Karpas-422 (cell line): ENCODE measurements at regions not wholly inside any gene's neighbourhood (a gene's known extent, or its start where the extent isn't known, plus 50 kb on each side); places are given as distances from the start of the nearest gene placed in this dataset.

Experiments
- DNase-seq: peaks from one replicate; pipeline ENCODE4 v3.0.0-alpha.2; 2015
- H2AFZ ChIP-seq: fragments of 200-600 bp; sonication (generic); 2 replicates; pipeline ENCODE4 v1.6.1; 2014; ENCODE audit warnings: antibody characterized with exemption, low read length, mixed read lengths
- H3K27ac ChIP-seq: fragments of 200-600 bp; sonication (generic); 2 replicates; pipeline ENCODE4 v1.5.1; 2014; ENCODE audit warnings: mild to moderate bottlenecking, low read length, moderate library complexity
- H3K27me3 ChIP-seq: fragments of 200-600 bp; sonication (generic); 2 replicates; pipeline ENCODE4 v1.6.1; 2014; ENCODE audit warnings: low read length, mixed read lengths
- H3K36me3 ChIP-seq: fragments of 200-600 bp; sonication (generic); 2 replicates; pipeline ENCODE4 v1.6.1; 2014; ENCODE audit warnings: low read length, mixed read lengths; ENCODE audit not compliant: insufficient read depth
- H3K4me1 ChIP-seq: fragments of 200-600 bp; sonication (generic); 2 replicates; pipeline ENCODE4 v1.6.1; 2014; ENCODE audit warnings: mild to moderate bottlenecking, low read length, mixed read lengths
- H3K4me2 ChIP-seq: fragments of 200-600 bp; sonication (generic); 2 replicates; pipeline ENCODE4 v1.6.1; 2014; ENCODE audit warnings: low read length, low read depth, mild to moderate bottlenecking; ENCODE audit not compliant: poor library complexity, severe bottlenecking
- H3K4me3 ChIP-seq: fragments of 200-600 bp; sonication (generic); 2 replicates; pipeline ENCODE4 v1.5.1; 2014; ENCODE audit warnings: mild to moderate bottlenecking, antibody characterized with exemption, low read length, mixed read lengths
- H3K79me2 ChIP-seq: fragments of 200-600 bp; sonication (generic); 2 replicates; pipeline ENCODE4 v1.6.1; 2014; ENCODE audit warnings: mild to moderate bottlenecking, low read length, mixed read lengths
- H3K9ac ChIP-seq: fragments of 200-600 bp; sonication (generic); 2 replicates; pipeline ENCODE4 v1.6.0; 2014; ENCODE audit warnings: low read length
- H3K9me2 ChIP-seq: fragments of 200-600 bp; sonication (generic), shearing (Covaris generic); replicated peaks from 2 replicates; pipeline ENCODE4 v1.6.0; 2014; ENCODE audit warnings: mild to moderate bottlenecking, low read length, moderate library complexity; ENCODE audit not compliant: insufficient read depth
- H3K9me3 ChIP-seq: fragments of 300-700, 200-600 bp; sonication (generic); 2 replicates; pipeline ENCODE4 v1.6.1; 2014; ENCODE audit warnings: low read length, mixed read lengths
- H4K20me1 ChIP-seq: fragments of 200-600 bp; sonication (generic); 2 replicates; pipeline ENCODE4 v1.6.1; 2014; ENCODE audit warnings: mild to moderate bottlenecking, antibody characterized with exemption, low read length, low read depth; ENCODE audit not compliant: insufficient read depth

DNA sequence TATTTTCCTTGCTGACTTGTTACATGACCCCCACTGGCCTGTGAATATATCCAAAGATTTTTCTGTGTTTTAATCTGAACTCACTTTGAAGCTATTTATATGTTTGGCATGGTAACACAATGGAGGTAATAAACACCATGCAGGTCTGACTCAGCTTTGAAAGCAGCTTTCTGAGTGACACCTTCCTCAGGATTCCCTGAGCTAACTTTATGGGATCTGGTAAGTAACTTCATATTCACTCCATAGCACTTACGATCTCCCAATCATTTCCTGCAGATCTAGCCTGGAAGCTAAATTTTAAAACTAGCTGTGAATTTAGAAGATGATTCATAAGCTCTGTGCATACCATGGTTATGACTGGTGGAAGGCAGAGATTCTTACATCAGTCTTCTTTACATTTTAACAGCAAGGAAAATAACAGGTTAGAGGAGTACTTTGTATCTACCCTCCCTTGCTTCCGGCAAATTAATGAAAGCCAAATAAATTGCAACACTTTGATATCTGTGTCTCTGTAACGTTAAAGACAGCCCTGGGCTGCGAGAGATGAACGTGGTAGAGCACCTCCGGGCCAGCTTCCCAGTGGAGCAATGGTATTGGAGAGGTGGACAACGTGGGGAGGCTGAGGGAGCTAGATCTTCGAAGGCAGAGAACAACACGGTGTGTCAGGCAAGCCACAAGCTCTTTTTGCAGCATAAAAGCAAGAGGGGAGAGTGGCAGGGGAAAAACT lies 170.2 kb upstream of the KLF14 start:
- Histone ChIP-seq H3K36me3 (peaks cover 12% of the 10 kb centered on the region; the same call in 1 of the 2 replicates), H4K20me1 (no peaks in the 10 kb centered on the region), H3K27ac (no peak overlapping the region), H3K27me3 (no peaks in the 10 kb centered on the region), H3K79me2 (peaks cover 85% of the 10 kb centered on the region), H3K4me1 (peaks cover 60% of the 10 kb centered on the region), H2AFZ (no peak overlapping the region), H3K9me3 (no peaks in the 10 kb centered on the region), H3K4me2 (no peak overlapping the region), H3K9ac (no peak overlapping the region), H3K4me3 (no peak overlapping the region), H3K9me2 (no peaks in the 10 kb centered on the region)
- DNase-seq: no peak

DNA sequence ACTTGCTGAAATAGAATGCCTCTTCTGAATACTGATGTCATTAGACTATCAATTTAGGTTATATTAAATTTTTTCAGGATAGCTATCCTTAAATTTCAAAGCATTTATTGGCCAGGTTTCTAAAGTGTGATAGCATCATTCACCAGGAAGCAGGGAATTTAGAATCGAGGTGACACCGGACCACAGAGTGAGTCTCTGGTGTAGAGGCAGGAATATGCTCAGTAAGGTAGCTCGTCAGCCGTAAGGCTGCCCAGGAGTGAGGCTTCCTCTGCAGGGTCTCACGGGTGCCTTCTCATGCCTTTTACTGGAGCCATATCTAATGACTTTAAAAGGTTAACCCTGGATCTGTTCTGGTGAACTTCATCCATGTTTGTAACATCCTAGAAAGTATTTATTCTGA lies 170.8 kb upstream of the KLF14 start:
- Histone ChIP-seq H3K36me3 (peaks cover 14% of the 10 kb centered on the region; the same call in 1 of the 2 replicates), H4K20me1 (no peaks in the 10 kb centered on the region), H3K27ac (no peak overlapping the region), H3K4me3 (no peak overlapping the region), H3K9me2 (no peaks in the 10 kb centered on the region), H3K27me3 (no peaks in the 10 kb centered on the region), H3K9ac (no peak overlapping the region), H3K9me3 (no peaks in the 10 kb centered on the region), H3K4me1 (peaks cover 59% of the 10 kb centered on the region), H3K79me2 (peaks cover 85% of the 10 kb centered on the region), H2AFZ (no peak overlapping the region), H3K4me2 (no peak overlapping the region)
- no peak for DNase-seq

DNA sequence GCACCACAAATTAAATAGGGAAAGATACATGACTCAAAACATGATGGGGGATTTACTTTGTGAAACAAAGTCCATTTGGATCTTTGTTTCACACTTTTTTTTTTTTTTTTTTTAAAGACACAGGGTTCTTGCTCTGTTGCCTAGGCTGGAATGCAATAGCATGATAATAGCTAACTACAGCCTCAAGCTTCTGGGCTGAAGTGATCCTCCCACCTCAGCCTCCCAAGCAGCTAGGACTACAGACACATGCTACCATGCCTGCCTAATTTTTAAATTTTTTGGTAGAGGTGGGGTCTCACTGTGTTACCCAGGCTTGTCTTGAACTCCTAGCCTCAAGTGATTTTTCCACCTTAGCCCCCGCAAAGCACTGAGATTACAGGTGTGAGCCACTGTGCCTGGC lies 172.6 kb upstream of the KLF14 start:
- Histone ChIP-seq H4K20me1 (no peaks in the 10 kb centered on the region), H3K79me2 (peaks cover 87% of the 10 kb centered on the region), H3K9me3 (no peaks in the 10 kb centered on the region), H3K9ac (no peak overlapping the region), H3K4me3 (no peak overlapping the region), H3K9me2 (no peaks in the 10 kb centered on the region), H2AFZ (no peak overlapping the region), H3K4me2 (no peak overlapping the region), H3K4me1 (peaks cover 50% of the 10 kb centered on the region), H3K27ac (no peak overlapping the region), H3K27me3 (no peaks in the 10 kb centered on the region), H3K36me3 (peaks cover 29% of the 10 kb centered on the region)
- DNase-seq: no peak

DNA sequence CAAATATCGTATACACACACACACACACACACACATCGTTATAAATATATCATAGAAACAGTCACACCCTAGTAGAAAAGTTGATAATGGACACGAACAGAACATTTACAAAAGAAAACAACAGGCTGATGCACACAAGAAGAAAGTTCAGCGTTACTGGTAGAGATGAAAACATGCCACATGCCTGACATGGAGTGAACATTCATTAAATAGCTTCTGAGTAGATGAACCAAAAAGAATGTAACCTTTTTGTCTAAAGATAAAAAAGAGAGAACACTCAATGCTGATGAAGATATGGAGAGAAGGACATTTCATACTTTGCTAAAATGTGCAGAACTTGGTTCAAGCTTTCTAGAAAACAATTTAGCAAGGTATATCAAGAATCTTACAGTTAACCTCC lies 173.4 kb upstream of the KLF14 start:
- Histone ChIP-seq H3K4me3 (no peak overlapping the region), H3K9me3 (no peaks in the 10 kb centered on the region), H3K27me3 (no peaks in the 10 kb centered on the region), H4K20me1 (no peaks in the 10 kb centered on the region), H3K9me2 (no peaks in the 10 kb centered on the region), H3K36me3 (peaks cover 32% of the 10 kb centered on the region), H3K9ac (no peak overlapping the region), H3K27ac (no peak overlapping the region), H3K4me1 (peaks cover 50% of the 10 kb centered on the region), H2AFZ (no peak overlapping the region), H3K79me2 (peaks cover 89% of the 10 kb centered on the region), H3K4me2 (no peak overlapping the region)
- no peak for DNase-seq

DNA sequence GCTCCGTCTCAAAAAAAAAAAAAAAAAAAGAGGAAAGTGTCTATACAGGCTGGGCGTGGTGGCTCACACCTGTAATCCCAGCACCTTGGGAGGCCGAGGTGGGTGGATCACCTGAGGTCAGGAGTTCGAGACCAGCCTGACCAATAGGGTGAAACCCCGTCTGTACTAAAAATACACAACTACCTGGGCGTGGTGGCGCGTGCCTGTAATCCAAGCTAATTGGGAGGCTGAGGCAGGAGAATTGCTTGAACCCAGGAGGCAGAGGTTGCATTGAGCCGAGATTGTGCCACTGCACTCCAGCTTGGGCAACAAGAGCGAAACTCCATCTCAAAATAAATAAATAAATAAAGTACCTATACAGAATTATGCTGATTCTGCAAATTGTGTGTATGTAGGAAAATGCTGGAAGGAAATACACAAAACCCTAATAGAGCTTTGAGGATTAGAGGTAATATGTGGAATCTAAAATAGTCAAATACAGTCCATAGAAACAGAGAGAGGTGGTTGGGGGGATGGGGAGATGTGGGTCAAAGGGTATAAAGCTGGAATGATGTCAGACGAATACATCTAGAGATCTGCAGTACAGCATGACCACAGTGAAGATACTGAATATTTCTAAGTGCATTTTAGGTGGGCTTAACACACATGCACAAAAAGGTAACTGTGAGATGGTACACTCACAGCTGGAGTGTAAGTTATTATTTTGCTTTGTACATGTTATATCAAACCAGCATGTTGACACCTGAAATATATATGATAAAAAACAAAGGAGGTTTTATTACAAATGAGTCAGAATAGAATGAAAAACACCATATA lies 174.5 kb upstream of the KLF14 start:
- Histone ChIP-seq H4K20me1 (no peaks in the 10 kb centered on the region), H3K9me3 (no peaks in the 10 kb centered on the region), H3K36me3 (peaks cover 29% of the 10 kb centered on the region), H3K27me3 (no peaks in the 10 kb centered on the region), H3K9ac (no peak overlapping the region), H3K4me1 (peaks cover 50% of the 10 kb centered on the region), H3K79me2 (peaks cover 89% of the 10 kb centered on the region), H3K4me3 (no peak overlapping the region), H3K4me2 (no peak overlapping the region), H3K9me2 (no peaks in the 10 kb centered on the region), H2AFZ (no peak overlapping the region), H3K27ac (no peak overlapping the region)
- no peak for DNase-seq

DNA sequence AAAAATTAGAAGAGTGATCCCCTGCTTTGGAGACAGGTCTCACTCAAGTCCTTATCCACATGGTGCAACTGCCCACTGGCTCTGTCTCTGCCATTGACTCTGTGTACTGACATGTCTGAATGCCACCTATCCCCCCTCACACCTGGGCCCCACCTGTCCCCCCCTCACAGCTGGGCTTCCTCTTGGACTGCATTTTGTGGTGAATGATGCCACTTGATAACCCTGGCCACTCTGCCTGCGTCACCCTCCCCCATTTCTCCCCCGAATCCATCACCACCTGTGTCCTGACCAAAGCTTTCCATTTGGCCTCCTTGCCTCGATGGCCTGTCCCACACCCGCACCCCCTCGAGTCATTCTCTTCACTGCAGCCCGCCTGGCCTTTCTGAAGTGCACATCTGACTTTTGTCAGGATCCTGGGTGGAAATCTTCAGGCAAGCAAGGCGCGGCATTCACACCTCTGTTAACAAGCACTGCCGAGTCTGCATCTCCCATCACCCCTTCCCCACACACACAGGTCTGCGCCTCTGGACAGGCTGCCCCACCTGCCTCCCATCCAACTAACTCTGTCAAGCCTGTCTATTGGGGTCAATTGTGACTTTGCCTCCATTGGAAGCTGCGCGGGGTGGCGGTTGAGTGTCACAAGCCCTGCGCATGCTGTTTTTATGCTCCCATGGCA lies 175.3 kb upstream of the KLF14 start:
- H3K9ac ChIP-seq: no peak overlapping the region
- no peak overlapping the region for H2AFZ ChIP-seq
- H3K36me3 ChIP-seq: peaks cover 21% of the 10 kb centered on the region
- peaks cover 89% of the 10 kb centered on the region for H3K79me2 ChIP-seq
- H3K9me3 ChIP-seq: no peaks in the 10 kb centered on the region
- no peak for DNase-seq
- no peaks in the 10 kb centered on the region for H3K9me2 ChIP-seq
- no peak overlapping the region for H3K4me3 ChIP-seq
- no peaks in the 10 kb centered on the region for H4K20me1 ChIP-seq
- H3K4me2 ChIP-seq: no peak overlapping the region
- peaks cover 50% of the 10 kb centered on the region for H3K4me1 ChIP-seq
- H3K27ac ChIP-seq: no peak overlapping the region
- no peaks in the 10 kb centered on the region for H3K27me3 ChIP-seq

DNA sequence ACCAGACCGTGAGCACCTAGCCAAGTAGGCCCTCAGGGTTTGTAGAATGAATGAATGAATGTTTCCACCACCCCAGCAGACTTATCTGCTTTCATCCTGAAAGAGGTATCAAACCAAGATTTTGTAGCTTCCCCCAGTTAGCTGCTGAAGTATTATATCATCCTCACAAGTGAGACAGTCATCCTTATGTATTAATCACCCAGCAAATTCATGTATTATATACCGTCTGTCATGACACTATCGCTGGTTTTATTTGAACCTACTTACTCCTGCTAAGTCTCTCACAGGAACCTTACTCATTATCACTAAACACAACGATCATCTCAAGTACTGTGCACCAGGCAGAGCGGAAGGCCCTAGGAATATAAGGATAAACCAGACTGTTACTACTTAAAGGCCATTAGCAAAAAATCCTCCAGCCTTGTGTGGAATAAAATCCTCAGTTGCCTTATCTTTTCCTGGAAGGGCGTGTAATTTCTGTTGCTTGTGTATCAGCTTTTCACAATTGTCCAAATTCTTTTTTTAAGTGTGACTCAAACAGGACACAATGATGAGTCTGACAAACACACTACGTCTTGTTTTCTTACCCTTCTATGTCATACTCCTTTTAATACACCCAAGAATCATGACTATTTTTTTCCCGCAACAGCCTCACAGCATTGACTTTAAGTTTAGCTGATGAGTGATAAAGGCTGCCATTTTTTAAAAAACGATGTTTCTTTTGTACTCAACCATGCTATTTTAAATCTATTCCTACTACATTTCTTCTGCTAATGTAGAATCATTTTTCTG lies 176.1 kb upstream of the KLF14 start:
- no peaks in the 10 kb centered on the region for H3K9me2 ChIP-seq
- H3K4me3 ChIP-seq: no peak overlapping the region
- peaks cover 21% of the 10 kb centered on the region for H3K36me3 ChIP-seq
- no peaks in the 10 kb centered on the region for H3K27me3 ChIP-seq
- no peaks in the 10 kb centered on the region for H3K9me3 ChIP-seq
- H3K9ac ChIP-seq: no peak overlapping the region
- H3K4me2 ChIP-seq: no peak overlapping the region
- peaks cover 53% of the 10 kb centered on the region for H3K4me1 ChIP-seq
- H2AFZ ChIP-seq: no peak overlapping the region
- H3K27ac ChIP-seq: no peak overlapping the region
- peaks cover 89% of the 10 kb centered on the region for H3K79me2 ChIP-seq
- H4K20me1 ChIP-seq: no peaks in the 10 kb centered on the region
- DNase-seq: no peak
